ENCODE measurements at regions not wholly inside any gene's neighbourhood (a gene's known extent, or its start where the extent isn't known, plus 50 kb on each side); places are given as distances from the start of the nearest gene placed in this dataset.

GRCh38 chr18:62447652-62448051 is 75.2 kb upstream of the ZCCHC2 start:
- TF ChIP-seq CTCF (IDR thresholded peaks at IDR 0.05) (no peak), POLR2AphosphoS5 (IDR thresholded peaks at IDR 0.05) (no peak)

Data from upper lobe of left lung (tissue), 4 donors.